HCT116 (cell line): ENCODE measurements at regions not wholly inside any gene's neighbourhood (a gene's known extent, or its start where the extent isn't known, plus 50 kb on each side); places are given as distances from the start of the nearest gene placed in this dataset.

ENCODE experiments used
- CEBPB ChIP-seq: IDR thresholded peaks from 2 replicates; pipeline ENCODE4 v1.6.1; 2012; ENCODE audit warnings: low read depth
- CTCF ChIP-seq, 3 experiments: fragments of 200-600 bp in 1 of 3; sonication (generic) in 1 of 3; IDR thresholded peaks in 2 of 3; conservative IDR thresholded peaks in 1 of 3; 2 replicates each; pipeline ENCODE4 v1.5.1; 2012 to 2017; ENCODE audit warnings: low read depth in 2 of 3, low read length in 2 of 3, antibody characterized with exemption in 1 of 3, borderline replicate concordance in 1 of 3, control low read depth in 1 of 3, mild to moderate bottlenecking in 1 of 3, mixed read lengths in 1 of 3, mixed run types in 1 of 3, moderate library complexity in 1 of 3; ENCODE audit not compliant: insufficient read depth in 1 of 3
- EGR1 ChIP-seq: IDR thresholded peaks from 2 replicates; pipeline ENCODE4 v1.6.1; 2012; ENCODE audit warnings: low read depth
- EZH2 ChIP-seq: fragments of 200-600 bp; sonication (generic); IDR thresholded peaks from 2 replicates; pipeline ENCODE4 v1.6.1; 2017; ENCODE audit warnings: antibody characterized with exemption, mixed run types
- EZH2phosphoT487 ChIP-seq: fragments of 200-600 bp; IDR thresholded peaks from 2 replicates; pipeline ENCODE4 v1.6.1; 2018; ENCODE audit warnings: antibody characterized with exemption, borderline replicate concordance
- JUND ChIP-seq: IDR thresholded peaks from 2 replicates; pipeline ENCODE4 v1.6.1; 2012
- POLR2A ChIP-seq: IDR thresholded peaks from 2 replicates; pipeline ENCODE4 v1.7.0; 2011; ENCODE audit warnings: borderline replicate concordance; ENCODE audit not compliant: insufficient read depth, insufficient read length; ENCODE audit errors: extremely low read depth
- POLR2AphosphoS5 ChIP-seq: IDR thresholded peaks from 2 replicates; pipeline ENCODE4 v1.6.1; 2011; ENCODE audit warnings: mild to moderate bottlenecking, low read depth, low read length, moderate library complexity
- RAD21 ChIP-seq: IDR thresholded peaks from 2 replicates; pipeline ENCODE4 v1.6.1; 2012; ENCODE audit warnings: low read depth, mild to moderate bottlenecking
- REST ChIP-seq: IDR thresholded peaks from 2 replicates; pipeline ENCODE4 v1.6.1; 2012; ENCODE audit warnings: low read depth
- YY1 ChIP-seq: IDR thresholded peaks from 2 replicates; pipeline ENCODE4 v1.6.1; 2011; ENCODE audit warnings: low read length, low read depth, moderate library complexity, mild to moderate bottlenecking; ENCODE audit not compliant: insufficient replicate concordance; ENCODE audit errors: extremely low read depth
- ZFX ChIP-seq: fragments of 450-650 bp; IDR thresholded peaks from 2 replicates; pipeline ENCODE4 v1.6.1; 2017

- TF ChIP-seq CTCF (IDR thresholded peaks at IDR 0.05 in 2 of 3, conservative IDR thresholded peaks at IDR 0.05 in 1 of 3; ENCODE audit: borderline replicate concordance in 1 of 3, insufficient read depth in 1 of 3, low read depth in 2 of 3, low read length in 2 of 3), result no peak
- no peak for TF ChIP-seq ZFX
- no peak for TF ChIP-seq YY1
- TF ChIP-seq REST, result no peak
- no peak for TF ChIP-seq EZH2
- TF ChIP-seq EZH2phosphoT487, result no peak
- TF ChIP-seq RAD21, result no peak
- no peak for TF ChIP-seq JUND
- no peak for TF ChIP-seq POLR2AphosphoS5
- no peak for TF ChIP-seq EGR1
- no peak for TF ChIP-seq POLR2A
- no peak for TF ChIP-seq CEBPB
Observed at GRCh38 chr3:104731074-104731473, 635.6 kb upstream of the ALCAM start.
